ENCODE measurements at regions not wholly inside any gene's neighbourhood (a gene's known extent, or its start where the extent isn't known, plus 50 kb on each side); places are given as distances from the start of the nearest gene placed in this dataset.

DNA sequence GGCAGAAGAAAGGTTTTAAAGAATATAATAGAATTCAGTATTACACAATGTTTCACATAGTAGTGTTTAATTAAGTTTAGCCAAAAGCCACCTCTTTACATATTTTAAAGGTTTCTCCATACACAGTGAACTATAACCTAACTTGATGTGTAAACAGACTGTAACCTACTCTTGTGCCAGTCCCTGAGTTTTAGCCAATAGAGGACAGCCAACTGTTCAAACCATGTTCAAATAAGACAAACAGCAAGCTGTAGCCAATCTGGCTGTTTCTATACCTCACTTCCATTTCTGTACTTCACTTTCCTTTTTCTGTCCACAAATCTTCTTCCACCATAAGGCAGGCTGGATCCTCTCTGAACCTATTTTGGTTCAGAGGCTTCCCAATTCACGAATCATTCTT is 65.2 kb downstream of the TEX13C start:
- TF ChIP-seq, protein P1, sequence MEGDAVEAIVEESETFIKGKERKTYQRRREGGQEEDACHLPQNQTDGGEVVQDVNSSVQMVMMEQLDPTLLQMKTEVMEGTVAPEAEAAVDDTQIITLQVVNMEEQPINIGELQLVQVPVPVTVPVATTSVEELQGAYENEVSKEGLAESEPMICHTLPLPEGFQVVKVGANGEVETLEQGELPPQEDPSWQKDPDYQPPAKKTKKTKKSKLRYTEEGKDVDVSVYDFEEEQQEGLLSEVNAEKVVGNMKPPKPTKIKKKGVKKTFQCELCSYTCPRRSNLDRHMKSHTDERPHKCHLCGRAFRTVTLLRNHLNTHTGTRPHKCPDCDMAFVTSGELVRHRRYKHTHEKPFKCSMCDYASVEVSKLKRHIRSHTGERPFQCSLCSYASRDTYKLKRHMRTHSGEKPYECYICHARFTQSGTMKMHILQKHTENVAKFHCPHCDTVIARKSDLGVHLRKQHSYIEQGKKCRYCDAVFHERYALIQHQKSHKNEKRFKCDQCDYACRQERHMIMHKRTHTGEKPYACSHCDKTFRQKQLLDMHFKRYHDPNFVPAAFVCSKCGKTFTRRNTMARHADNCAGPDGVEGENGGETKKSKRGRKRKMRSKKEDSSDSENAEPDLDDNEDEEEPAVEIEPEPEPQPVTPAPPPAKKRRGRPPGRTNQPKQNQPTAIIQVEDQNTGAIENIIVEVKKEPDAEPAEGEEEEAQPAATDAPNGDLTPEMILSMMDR (conservative IDR thresholded peaks at IDR 0.05 in 1 of 2, IDR thresholded peaks at IDR 0.05 in 1 of 2; ENCODE audit: extremely low read depth in 1 of 2, insufficient read depth in 1 of 2, low read depth in 1 of 2, low read length in 2 of 2), result no peak
- TF ChIP-seq EZH2 (IDR thresholded peaks at IDR 0.05; ENCODE audit: borderline replicate concordance, low read length), result no peak

All from mammary epithelial cell (primary cell).